IMR-90 (cell line): ENCODE measurements at regions not wholly inside any gene's neighbourhood (a gene's known extent, or its start where the extent isn't known, plus 50 kb on each side); places are given as distances from the start of the nearest gene placed in this dataset.

Experiments used
- ATAC-seq: fragments of 200-7000 bp; cut with Tn5 transposase; 2 replicates; pipeline ENCODE4 v1.9.1; 2020; ENCODE audit warnings: low read depth, mild to moderate bottlenecking, moderate library complexity
- BruUV-seq: library from RNA; stranded (reverse); fragments of 400-500 nt; replicated peaks from 2 replicates; lab custom pipeline; 2021; lab: Mats Ljungman, UMichigan
- CTCF ChIA-PET: fragments of 300-600 bp; formaldehyde crosslinking; extraction: SDS; loops from one replicate; lab custom pipeline; 2021; ENCODE audit warnings: antibody characterized with exemption; lab: Yijun Ruan, JAX
- POLR2A ChIA-PET: fragments of 300-600 bp; sonication (Branson Sonifier 250); formaldehyde crosslinking; loops from one replicate; lab custom pipeline; 2022; ENCODE audit warnings: antibody characterized with exemption; ENCODE audit not compliant: unreplicated experiment; lab: Charles Lee
- DNase-seq: peaks from one replicate; pipeline ENCODE4 v3.0.0; 2013
- H2AFZ ChIP-seq: replicated peaks from 2 replicates; pipeline ENCODE3; 2013; ENCODE audit warnings: low read length, mild to moderate bottlenecking; ENCODE audit not compliant: poor library complexity
- H2AK5ac ChIP-seq: 2 replicates; pipeline ENCODE4 v1.6.1; 2013; ENCODE audit warnings: low read depth, low read length, inconsistent platforms
- H2AK9ac ChIP-seq: replicated peaks from 2 replicates; pipeline ENCODE3; 2013; ENCODE audit warnings: mild to moderate bottlenecking, low read depth, low read length, moderate library complexity; ENCODE audit not compliant: poor library complexity
- H2BK120ac ChIP-seq: 2 replicates; pipeline ENCODE4 v1.6.1; 2013; ENCODE audit warnings: low read depth, low read length, inconsistent platforms
- H2BK15ac ChIP-seq: 3 replicates; pipeline ENCODE4 v1.6.1; 2013; ENCODE audit warnings: low read depth, low read length, inconsistent platforms
- H2BK20ac ChIP-seq: 2 replicates; pipeline ENCODE4 v1.6.1; 2013; ENCODE audit warnings: low read depth, mild to moderate bottlenecking, inconsistent platforms, low read length, moderate library complexity
- H2BK5ac ChIP-seq: 2 replicates; pipeline ENCODE4 v1.6.1; 2013; ENCODE audit warnings: mild to moderate bottlenecking, low read depth, low read length, inconsistent platforms; ENCODE audit not compliant: poor library complexity, severe bottlenecking
- H3K14ac ChIP-seq: replicated peaks from 2 replicates; pipeline ENCODE4 v1.6.1; 2013; ENCODE audit warnings: low read depth, low read length, inconsistent platforms
- H3K18ac ChIP-seq: 2 replicates; pipeline ENCODE4 v1.6.1; 2013; ENCODE audit warnings: low read depth, low read length, control low read depth
- H3K23ac ChIP-seq: 2 replicates; pipeline ENCODE4 v1.6.1; 2013; ENCODE audit warnings: low read depth, low read length, inconsistent platforms
- H3K27ac ChIP-seq: 2 replicates; pipeline ENCODE4 v1.5.1; 2013; ENCODE audit warnings: mild to moderate bottlenecking, control low read depth, low read length; ENCODE audit not compliant: insufficient read depth
- H3K27me3 ChIP-seq: 2 replicates; pipeline ENCODE4 v1.6.1; 2013; ENCODE audit warnings: low read length; ENCODE audit not compliant: control insufficient read depth, insufficient read depth
- H3K36me3 ChIP-seq: 2 replicates; pipeline ENCODE4 v1.6.1; 2013; ENCODE audit warnings: low read length, mixed read lengths; ENCODE audit not compliant: control insufficient read depth, insufficient read depth
- H3K4ac ChIP-seq: 2 replicates; pipeline ENCODE4 v1.6.1; 2013; ENCODE audit warnings: low read depth, low read length, inconsistent platforms
- H3K4me1 ChIP-seq: 2 replicates; pipeline ENCODE4 v1.6.1; 2013; ENCODE audit warnings: low read length, mixed read lengths; ENCODE audit not compliant: control insufficient read depth, insufficient read depth
- H3K4me2 ChIP-seq: 2 replicates; pipeline ENCODE4 v1.6.1; 2013; ENCODE audit warnings: low read depth, mild to moderate bottlenecking, control low read depth, low read length, moderate library complexity
- H3K4me3 ChIP-seq: 2 replicates; pipeline ENCODE4 v1.5.1; 2013; ENCODE audit warnings: low read depth, mild to moderate bottlenecking, control low read depth, low read length, moderate library complexity; ENCODE audit not compliant: insufficient read depth
- H3K56ac ChIP-seq: 2 replicates; pipeline ENCODE4 v1.6.1; 2013; ENCODE audit warnings: low read length, inconsistent platforms; ENCODE audit not compliant: insufficient read depth; ENCODE audit errors: extremely low read depth
- H3K79me1 ChIP-seq, 2 experiments: 2 replicates each; pipeline ENCODE4 v1.6.1; 2013; ENCODE audit warnings: low read length in 2 of 2, inconsistent platforms in 1 of 2, low read depth in 1 of 2
- H3K9ac ChIP-seq: 2 replicates; pipeline ENCODE4 v1.6.1; 2013; ENCODE audit warnings: low read depth, low read length, control low read depth
- H3K9me1 ChIP-seq: 2 replicates; pipeline ENCODE4 v1.6.1; 2013; ENCODE audit warnings: low read length, inconsistent platforms; ENCODE audit not compliant: insufficient read depth
- H3K9me3 ChIP-seq: 2 replicates; pipeline ENCODE4 v1.6.1; 2013; ENCODE audit warnings: low read length; ENCODE audit not compliant: control insufficient read depth, insufficient read depth
- H4K20me1 ChIP-seq: 2 replicates; pipeline ENCODE4 v1.6.1; 2013; ENCODE audit warnings: low read length, inconsistent platforms; ENCODE audit not compliant: insufficient read depth
- H4K5ac ChIP-seq: 2 replicates; pipeline ENCODE4 v1.6.1; 2013; ENCODE audit warnings: mild to moderate bottlenecking, low read depth, low read length, control low read depth
- H4K8ac ChIP-seq, 2 experiments: 2 replicates each; pipeline ENCODE4 v1.6.1; 2013; ENCODE audit warnings: low read depth in 2 of 2, low read length in 2 of 2, control low read depth in 1 of 2, inconsistent platforms in 1 of 2
- H4K91ac ChIP-seq: 2 replicates; pipeline ENCODE4 v1.6.1; 2013; ENCODE audit warnings: low read depth, low read length, inconsistent platforms; ENCODE audit not compliant: insufficient read depth
- CHD1 ChIP-seq: IDR thresholded peaks from 2 replicates; pipeline ENCODE4 v1.6.1; 2012; ENCODE audit warnings: low read depth, low read length, improper control_type of control experiment
- FOS ChIP-seq: fragments of 150-350 bp; IDR thresholded peaks from 2 replicates; pipeline ENCODE4 v1.6.1; 2016; ENCODE audit warnings: low read depth, low read length
- MAFK ChIP-seq: IDR thresholded peaks from 2 replicates; pipeline ENCODE4 v1.6.1; 2012; ENCODE audit warnings: low read depth, low read length, improper control_type of control experiment
- MXI1 ChIP-seq: IDR thresholded peaks from 2 replicates; pipeline ENCODE4 v1.6.1; 2012; ENCODE audit warnings: low read depth, mild to moderate bottlenecking, low read length, moderate library complexity, borderline replicate concordance
- NFE2L2 ChIP-seq: fragments of 150-350 bp; IDR thresholded peaks from 2 replicates; pipeline ENCODE4 v1.6.1; 2016; ENCODE audit warnings: low read depth, mild to moderate bottlenecking, low read length
- POLR2A ChIP-seq: IDR thresholded peaks from 2 replicates; pipeline ENCODE4 v1.6.1; 2012; ENCODE audit warnings: mild to moderate bottlenecking, low read depth, low read length
- RAD21 ChIP-seq: IDR thresholded peaks from 2 replicates; pipeline ENCODE4 v1.6.1; 2012; ENCODE audit warnings: low read length, improper control_type of control experiment
- WGBS, 2 experiments: methylation state at CpG; one replicate each; pipeline versions ENCODE4 v1.1.5 to v1.1.7; 2013; ENCODE audit warnings: missing lambda C conversion rate in 2 of 2; ENCODE audit not compliant: insufficient read length in 1 of 2; ENCODE audit errors: extremely low coverage in 2 of 2; 5-methylcytosine and 5-hydroxymethylcytosine counted together
- dilution Hi-C: fragments of 300-500 bp; cut with HindIII; formaldehyde crosslinking; loops from one replicate; pipeline ENCODE4 v1.14.3; 2018; ENCODE audit warnings: low sequenced_read_pairs; ENCODE audit not compliant: unreplicated experiment
- in situ Hi-C: fragments of 300-500 bp; cut with MboI; formaldehyde crosslinking; loops from 3 replicates; pipeline ENCODE4 v1.14.3; 2019; ENCODE audit warnings: low sequenced_read_pairs, inconsistent platforms, mixed read lengths
- intact Hi-C: fragments of 100-400 bp; cut with micrococcal nuclease; formaldehyde crosslinking; loops from 2 replicates; pipeline ENCODE4 v1.10.0; 2022
- TF ChIP-seq, protein P1 (sequence below): fragments of 150-350 bp; IDR thresholded peaks from 2 replicates; pipeline ENCODE4 v1.6.1; 2017; ENCODE audit warnings: mild to moderate bottlenecking, antibody characterized with exemption, low read length, low read depth
- TF ChIP-seq, protein P2 (sequence below): fragments of 150-350 bp; IDR thresholded peaks from 2 replicates; pipeline ENCODE4 v1.6.1; 2016; ENCODE audit warnings: low read depth, mild to moderate bottlenecking, low read length, moderate library complexity, borderline replicate concordance

GRCh38 chr11:116452461-116452860, 320.3 kb downstream of the BUD13 start:
- Histone ChIP-seq H3K79me1 (no peaks in the 10 kb centered on the region), H3K18ac (no peak overlapping the region), H3K9ac (no peak overlapping the region), H3K9me1 (no peaks in the 10 kb centered on the region), H2BK5ac (no peak overlapping the region), H3K56ac (no peak overlapping the region), H3K4me1 (no peaks in the 10 kb centered on the region), H3K14ac (no peak overlapping the region), H3K27me3 (no peaks in the 10 kb centered on the region), H2BK20ac (no peak overlapping the region), H2AK5ac (no peak overlapping the region), H3K4ac (no peak overlapping the region), H3K36me3 (no peaks in the 10 kb centered on the region), H2BK120ac (no peak overlapping the region), H4K5ac (no peak overlapping the region), H2BK15ac (no peak overlapping the region), H3K4me2 (no peak overlapping the region), H2AFZ (no peak overlapping the region), H3K27ac (no peak overlapping the region), H3K9me3 (no peaks in the 10 kb centered on the region), H3K4me3 (no peak overlapping the region), H4K20me1 (no peaks in the 10 kb centered on the region), H2AK9ac (no peak overlapping the region), H4K91ac (no peak overlapping the region), H4K8ac (no peak overlapping the region), H3K23ac (no peak overlapping the region)
- in situ Hi-C loops = no loop called here
- TF ChIP-seq MXI1 (no peak), CHD1 (no peak), MAFK (no peak), FOS (no peak), RAD21 (no peak), NFE2L2 (no peak), POLR2A (no peak)
- TF ChIP-seq, protein P1, sequence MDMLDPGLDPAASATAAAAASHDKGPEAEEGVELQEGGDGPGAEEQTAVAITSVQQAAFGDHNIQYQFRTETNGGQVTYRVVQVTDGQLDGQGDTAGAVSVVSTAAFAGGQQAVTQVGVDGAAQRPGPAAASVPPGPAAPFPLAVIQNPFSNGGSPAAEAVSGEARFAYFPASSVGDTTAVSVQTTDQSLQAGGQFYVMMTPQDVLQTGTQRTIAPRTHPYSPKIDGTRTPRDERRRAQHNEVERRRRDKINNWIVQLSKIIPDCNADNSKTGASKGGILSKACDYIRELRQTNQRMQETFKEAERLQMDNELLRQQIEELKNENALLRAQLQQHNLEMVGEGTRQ = no peak
- TF ChIP-seq, protein P2, sequence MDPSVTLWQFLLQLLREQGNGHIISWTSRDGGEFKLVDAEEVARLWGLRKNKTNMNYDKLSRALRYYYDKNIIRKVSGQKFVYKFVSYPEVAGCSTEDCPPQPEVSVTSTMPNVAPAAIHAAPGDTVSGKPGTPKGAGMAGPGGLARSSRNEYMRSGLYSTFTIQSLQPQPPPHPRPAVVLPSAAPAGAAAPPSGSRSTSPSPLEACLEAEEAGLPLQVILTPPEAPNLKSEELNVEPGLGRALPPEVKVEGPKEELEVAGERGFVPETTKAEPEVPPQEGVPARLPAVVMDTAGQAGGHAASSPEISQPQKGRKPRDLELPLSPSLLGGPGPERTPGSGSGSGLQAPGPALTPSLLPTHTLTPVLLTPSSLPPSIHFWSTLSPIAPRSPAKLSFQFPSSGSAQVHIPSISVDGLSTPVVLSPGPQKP = no peak
- POLR2A ChIA-PET = no interaction called here
- BruUV-seq = no TSS peak
- intact Hi-C loops = no loop called here
- no CpG with 5 or more reads among the region's 3 CpGs for WGBS, 2 experiments
- ATAC-seq (no peak), DNase-seq (no peak)
- CTCF ChIA-PET = no interaction called here
- dilution Hi-C loops = no loop called here
